ENCODE measurements at regions not wholly inside any gene's neighbourhood (a gene's known extent, or its start where the extent isn't known, plus 50 kb on each side); places are given as distances from the start of the nearest gene placed in this dataset.

GRCh38 chr14:104476437-104476836, 103.1 kb upstream of the C14orf180 start:
- TF ChIP-seq, protein P1, sequence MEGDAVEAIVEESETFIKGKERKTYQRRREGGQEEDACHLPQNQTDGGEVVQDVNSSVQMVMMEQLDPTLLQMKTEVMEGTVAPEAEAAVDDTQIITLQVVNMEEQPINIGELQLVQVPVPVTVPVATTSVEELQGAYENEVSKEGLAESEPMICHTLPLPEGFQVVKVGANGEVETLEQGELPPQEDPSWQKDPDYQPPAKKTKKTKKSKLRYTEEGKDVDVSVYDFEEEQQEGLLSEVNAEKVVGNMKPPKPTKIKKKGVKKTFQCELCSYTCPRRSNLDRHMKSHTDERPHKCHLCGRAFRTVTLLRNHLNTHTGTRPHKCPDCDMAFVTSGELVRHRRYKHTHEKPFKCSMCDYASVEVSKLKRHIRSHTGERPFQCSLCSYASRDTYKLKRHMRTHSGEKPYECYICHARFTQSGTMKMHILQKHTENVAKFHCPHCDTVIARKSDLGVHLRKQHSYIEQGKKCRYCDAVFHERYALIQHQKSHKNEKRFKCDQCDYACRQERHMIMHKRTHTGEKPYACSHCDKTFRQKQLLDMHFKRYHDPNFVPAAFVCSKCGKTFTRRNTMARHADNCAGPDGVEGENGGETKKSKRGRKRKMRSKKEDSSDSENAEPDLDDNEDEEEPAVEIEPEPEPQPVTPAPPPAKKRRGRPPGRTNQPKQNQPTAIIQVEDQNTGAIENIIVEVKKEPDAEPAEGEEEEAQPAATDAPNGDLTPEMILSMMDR (IDR thresholded peaks at IDR 0.05; ENCODE audit: poor library complexity) = no peak
- TF ChIP-seq EZH2 (IDR thresholded peaks at IDR 0.05; ENCODE audit: borderline replicate concordance) = no peak
- no peak for TF ChIP-seq EZH2phosphoT487 (IDR thresholded peaks at IDR 0.05; ENCODE audit: low read depth, severe bottlenecking, unreplicated experiment)
